HG02943 (cell line): ENCODE measurements at regions not wholly inside any gene's neighbourhood (a gene's known extent, or its start where the extent isn't known, plus 50 kb on each side); places are given as distances from the start of the nearest gene placed in this dataset.

ENCODE experiments used
- ATAC-seq: cut with Tn5 transposase; IDR thresholded peaks from one replicate; pipeline ENCODE4 v1.9.1; 2021; ENCODE audit warnings: mild to moderate bottlenecking, low read depth, moderate library complexity; ENCODE audit not compliant: unreplicated experiment

- no peak for ATAC-seq
These were observed 706.1 kb upstream of the CDH18 start for GRCh38 chr5:20694121-20694520.

- ATAC-seq, result no peak
These were observed 704.9 kb upstream of the CDH18 start for GRCh38 chr5:20692913-20693312.

GRCh38 chr5:20683241-20683940, 695.4 kb upstream of the CDH18 start:
- no peak for ATAC-seq

GRCh38 chr5:20680718-20681302, 692.8 kb upstream of the CDH18 start:
- no peak for ATAC-seq

- ATAC-seq, result no peak
These were observed 690.9 kb upstream of the CDH18 start for GRCh38 chr5:20678814-20679298.

GRCh38 chr5:20678386-20678785, 690.4 kb upstream of the CDH18 start:
- no peak for ATAC-seq

GRCh38 chr5:20660588-20660987, 672.6 kb upstream of the CDH18 start:
- ATAC-seq, result no peak

GRCh38 chr5:20656262-20656661, 668.3 kb upstream of the CDH18 start:
- no peak for ATAC-seq

- no peak for ATAC-seq
These were observed 667.2 kb upstream of the CDH18 start for GRCh38 chr5:20655211-20655610.

GRCh38 chr5:20654746-20655145, 666.7 kb upstream of the CDH18 start:
- ATAC-seq, result no peak

GRCh38 chr5:20654033-20654432, 666.0 kb upstream of the CDH18 start:
- no peak for ATAC-seq

- no peak for ATAC-seq
These were observed 662.0 kb upstream of the CDH18 start for GRCh38 chr5:20649966-20650365.

GRCh38 chr5:20648981-20649380, 661.0 kb upstream of the CDH18 start:
- no peak for ATAC-seq

GRCh38 chr5:20636686-20637085, 648.7 kb upstream of the CDH18 start:
- ATAC-seq, result no peak

GRCh38 chr5:20619591-20619990, 631.6 kb upstream of the CDH18 start:
- ATAC-seq, result no peak

GRCh38 chr5:20618340-20618739, 630.3 kb upstream of the CDH18 start:
- ATAC-seq, result no peak

GRCh38 chr5:20617841-20618240, 629.8 kb upstream of the CDH18 start:
- no peak for ATAC-seq

GRCh38 chr5:20615888-20616563, 628.0 kb upstream of the CDH18 start:
- no peak for ATAC-seq

GRCh38 chr5:20611620-20612019, 623.6 kb upstream of the CDH18 start:
- no peak for ATAC-seq

GRCh38 chr5:20610681-20611080, 622.7 kb upstream of the CDH18 start:
- no peak for ATAC-seq

GRCh38 chr5:20609126-20609525, 621.1 kb upstream of the CDH18 start:
- ATAC-seq, result no peak

- ATAC-seq, result no peak
These were observed 620.6 kb upstream of the CDH18 start for GRCh38 chr5:20608567-20608966.
